Activated naive CD4-positive, alpha-beta T cell treated with anti-CD3 and anti-CD28 coated beads, Interleukin-2, amount 50 U/mL, for 72 hours (primary cell): ENCODE measurements at regions not wholly inside any gene's neighbourhood (a gene's known extent, or its start where the extent isn't known, plus 50 kb on each side); places are given as distances from the start of the nearest gene placed in this dataset.

Experiments used
- ATAC-seq, 2 donors: fragments of 150-1000 bp; cut with Tn5 transposase; 2 replicates each; pipeline ENCODE4 v1.10.0; 2021; ENCODE audit warnings: mild to moderate bottlenecking in 2 of 2, moderate library complexity in 2 of 2
- DNase-seq, 2 donors: peaks; one replicate each; pipeline ENCODE4 v3.0.0; 2021 to 2022; ENCODE audit warnings: low spot score in 2 of 2
- H3K27ac Mint-ChIP-seq, 2 donors: one replicate each; pipeline ENCODE4 v1.8.0; 2022; ENCODE audit warnings: mild to moderate bottlenecking in 2 of 2, mixed read lengths in 2 of 2
- H3K36me3 Mint-ChIP-seq, 2 donors: one replicate each; pipeline ENCODE4 v1.8.0; 2022; ENCODE audit warnings: mixed read lengths in 2 of 2
- H3K9me3 Mint-ChIP-seq, 2 donors: one replicate each; pipeline ENCODE4 v1.8.0; 2022; ENCODE audit warnings: mixed read lengths in 2 of 2

GRCh38 chr3:87072446-87072845 lies 81.5 kb upstream of the VGLL3 start:
- no peak overlapping the region for H3K27ac Mint-ChIP-seq
- H3K9me3 Mint-ChIP-seq, result no peaks in the 10 kb centered on the region
- ATAC-seq, result no peak
- H3K36me3 Mint-ChIP-seq, result no peaks in the 10 kb centered on the region
- no peak for DNase-seq

- no peak for DNase-seq
- H3K27ac Mint-ChIP-seq, result no peak overlapping the region
- H3K36me3 Mint-ChIP-seq, result no peaks in the 10 kb centered on the region
- H3K9me3 Mint-ChIP-seq, result no peaks in the 10 kb centered on the region
- no peak for ATAC-seq
Observed at GRCh38 chr3:87069971-87070370, 79.0 kb upstream of the VGLL3 start.

- no peaks in the 10 kb centered on the region for H3K36me3 Mint-ChIP-seq
Observed at GRCh38 chr3:87069021-87069420, 78.1 kb upstream of the VGLL3 start.

GRCh38 chr3:87062685-87063084 lies 71.7 kb upstream of the VGLL3 start:
- Mint-ChIP-seq H3K36me3 (peaks cover 0 to 7% of the 10 kb centered on the region in 2 donors), H3K27ac (no peak overlapping the region), H3K9me3 (peaks cover 6 to 9% of the 10 kb centered on the region in 2 donors)
- DNase-seq, result no peak
- no peak for ATAC-seq

More at GRCh38 chr3:87069021-87069420, 78.1 kb upstream of the VGLL3 start:
- no peaks in the 10 kb centered on the region for H3K9me3 Mint-ChIP-seq
- DNase-seq (no peak), ATAC-seq (no peak)
- no peak overlapping the region for H3K27ac Mint-ChIP-seq

DNA sequence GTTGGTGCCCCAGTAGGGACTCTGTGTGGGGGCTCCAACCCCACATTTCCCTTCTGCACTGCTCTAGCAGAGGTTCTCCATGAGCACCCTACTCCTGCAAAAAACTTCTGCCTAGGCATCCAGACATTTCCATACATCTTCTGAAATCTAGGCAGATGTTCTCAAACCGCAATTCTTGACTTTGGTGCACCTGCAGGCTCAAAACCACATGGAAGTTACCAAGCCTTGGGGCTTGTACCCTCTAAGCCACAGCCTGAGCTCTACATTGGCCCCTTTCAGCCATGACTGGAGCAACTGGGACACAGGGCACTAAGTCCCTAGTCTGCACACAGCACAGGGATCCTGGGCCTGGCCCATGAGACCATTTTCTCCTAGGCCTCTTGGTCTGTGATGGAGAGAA lies 66.5 kb upstream of the VGLL3 start:
- ATAC-seq (no peak), DNase-seq (no peak)
- Mint-ChIP-seq H3K27ac (no peak overlapping the region), H3K36me3 (peaks cover 0 to 7% of the 10 kb centered on the region in 2 donors), H3K9me3 (peaks cover 9 to 10% of the 10 kb centered on the region in 2 donors)

GRCh38 chr3:87053553-87053952 lies 62.6 kb upstream of the VGLL3 start:
- Mint-ChIP-seq H3K36me3 (peaks cover 0 to 7% of the 10 kb centered on the region in 2 donors), H3K9me3 (peaks cover 6 to 10% of the 10 kb centered on the region in 2 donors), H3K27ac (no peak overlapping the region)
- no peak for ATAC-seq
- DNase-seq, result no peak

DNA sequence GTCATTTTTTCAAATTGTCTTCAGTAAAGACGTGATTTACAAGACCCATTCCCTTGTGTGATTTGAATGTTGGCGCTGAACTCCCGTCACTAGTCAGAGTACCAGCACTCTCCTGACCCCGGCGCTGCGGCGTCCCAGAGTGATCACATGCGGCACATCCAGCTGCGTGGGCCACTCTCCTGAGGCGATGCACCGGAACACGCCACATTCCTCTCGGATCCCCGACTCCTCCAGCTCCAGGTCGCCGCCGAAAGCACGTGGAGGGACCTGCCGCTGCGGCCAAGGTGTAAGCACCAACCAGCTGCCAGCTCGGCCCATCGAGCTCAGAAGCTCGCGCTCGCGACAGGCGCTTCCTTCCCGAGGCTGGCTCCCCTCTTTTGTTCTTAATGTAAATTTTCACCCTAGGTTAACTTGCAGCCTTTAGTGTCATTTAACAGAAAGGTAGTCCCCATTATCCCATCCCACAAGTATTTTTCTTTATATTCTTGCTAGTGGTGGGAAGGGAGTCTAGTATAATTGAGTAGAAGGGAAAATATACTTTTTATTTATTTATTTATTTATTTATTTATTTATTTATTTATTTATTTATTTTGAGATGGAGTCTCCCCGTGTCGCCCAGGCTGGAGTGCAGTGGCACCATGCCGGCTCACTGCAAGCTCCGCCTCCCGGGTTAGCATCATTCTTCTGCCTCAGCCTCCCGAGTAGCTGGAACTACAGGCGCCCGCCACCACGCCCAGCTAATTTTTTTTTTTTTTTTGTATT lies 61.7 kb upstream of the VGLL3 start:
- ATAC-seq (no peak), DNase-seq (no peak)
- no peaks in the 10 kb centered on the region for H3K36me3 Mint-ChIP-seq
- H3K9me3 Mint-ChIP-seq, result peaks cover 0 to 4% of the 10 kb centered on the region in 2 donors
- no peak overlapping the region for H3K27ac Mint-ChIP-seq

DNA sequence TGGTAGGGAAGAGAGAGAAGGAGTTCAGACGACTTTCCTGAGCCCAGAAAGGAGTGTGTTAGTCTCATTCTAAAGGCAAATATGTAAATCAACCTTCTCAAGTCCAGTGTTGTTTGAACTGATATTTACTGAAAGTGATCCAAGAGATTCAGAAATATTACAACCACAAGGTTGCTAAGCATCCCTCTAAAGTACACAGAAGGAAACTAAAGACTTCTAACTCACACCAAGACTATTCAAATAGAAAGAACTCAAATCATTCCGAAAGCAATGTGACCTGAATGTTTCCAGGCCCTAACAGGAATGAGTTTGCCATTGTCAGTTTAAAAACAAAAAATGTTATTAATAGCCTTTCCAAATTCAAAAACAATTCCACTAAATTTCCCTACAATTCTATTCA lies 56.9 kb upstream of the VGLL3 start:
- H3K36me3 Mint-ChIP-seq, result no peaks in the 10 kb centered on the region
- DNase-seq, result no peak
- no peaks in the 10 kb centered on the region for H3K9me3 Mint-ChIP-seq
- ATAC-seq, result no peak
- H3K27ac Mint-ChIP-seq, result no peak overlapping the region

GRCh38 chr3:87046241-87046640 lies 55.3 kb upstream of the VGLL3 start:
- no peaks in the 10 kb centered on the region for H3K9me3 Mint-ChIP-seq
- no peaks in the 10 kb centered on the region for H3K36me3 Mint-ChIP-seq
- DNase-seq (no peak), ATAC-seq (no peak)
- no peak overlapping the region for H3K27ac Mint-ChIP-seq

- no peak for DNase-seq
- ATAC-seq, result no peak
- Mint-ChIP-seq H3K36me3 (no peaks in the 10 kb centered on the region), H3K27ac (no peak overlapping the region), H3K9me3 (no peaks in the 10 kb centered on the region)
Observed at GRCh38 chr3:87045473-87045872, 54.5 kb upstream of the VGLL3 start.

DNA sequence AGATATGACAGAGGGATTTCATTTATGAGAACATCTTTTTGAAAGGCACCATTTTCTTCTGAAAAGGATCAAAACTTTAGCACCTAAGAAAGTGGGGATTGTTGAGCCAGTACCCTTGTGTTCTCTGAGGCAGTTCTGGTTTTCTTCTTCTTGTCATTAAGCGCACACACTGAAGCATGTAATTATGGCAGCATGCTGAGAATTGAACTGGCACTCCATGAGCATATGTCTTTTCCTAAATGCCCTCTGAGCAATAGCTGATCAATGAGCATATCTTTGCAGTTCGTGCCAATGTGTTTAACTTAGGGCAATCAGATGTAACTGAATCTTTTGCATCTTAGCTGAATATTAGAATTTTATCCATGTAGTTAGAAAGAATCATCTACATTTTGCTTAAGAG lies 53.9 kb upstream of the VGLL3 start:
- H3K27ac Mint-ChIP-seq, result no peak overlapping the region
- no peak for ATAC-seq
- no peaks in the 10 kb centered on the region for H3K36me3 Mint-ChIP-seq
- no peak for DNase-seq
- no peaks in the 10 kb centered on the region for H3K9me3 Mint-ChIP-seq

- Mint-ChIP-seq H3K9me3 (no peaks in the 10 kb centered on the region), H3K27ac (no peak overlapping the region), H3K36me3 (no peaks in the 10 kb centered on the region)
- no peak for ATAC-seq
- no peak for DNase-seq
Observed at GRCh38 chr3:87044409-87044808, 53.5 kb upstream of the VGLL3 start.

DNA sequence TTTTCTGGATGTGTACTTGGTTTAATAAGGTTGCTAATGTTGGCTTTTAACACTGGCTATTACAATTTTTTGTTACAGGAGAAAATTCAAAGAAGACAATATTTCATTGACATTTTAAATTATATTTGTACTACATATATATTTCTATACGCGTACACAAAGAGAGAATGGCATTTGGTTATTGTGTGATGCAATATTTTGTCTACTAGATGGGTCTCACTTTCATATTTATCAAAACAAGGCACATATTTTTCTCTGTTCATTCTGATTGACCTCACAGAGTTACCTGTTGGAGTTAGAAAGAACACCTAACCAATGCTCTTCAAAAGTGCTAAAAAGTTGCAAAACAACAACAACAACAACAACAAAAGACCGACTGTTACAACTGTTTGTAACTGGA lies 50.2 kb upstream of the VGLL3 start:
- no peak for ATAC-seq
- Mint-ChIP-seq H3K9me3 (peaks cover 0 to 4% of the 10 kb centered on the region in 2 donors), H3K27ac (no peak overlapping the region), H3K36me3 (no peaks in the 10 kb centered on the region)
- no peak for DNase-seq
